GM10266 (cell line): ENCODE measurements at regions not wholly inside any gene's neighbourhood (a gene's known extent, or its start where the extent isn't known, plus 50 kb on each side); places are given as distances from the start of the nearest gene placed in this dataset.

Experiments used
- DNase-seq: peaks from one replicate; pipeline ENCODE4 v3.0.0; 2012; ENCODE audit errors: extremely low spot score
- CTCF ChIP-seq: IDR thresholded peaks from 2 replicates; pipeline ENCODE4 v1.5.1; 2012; ENCODE audit warnings: mild to moderate bottlenecking, low read depth; ENCODE audit not compliant: control insufficient read depth, insufficient read depth; ENCODE audit errors: missing control alignments

GRCh38 chr2:223404616-223405015 lies 197.5 kb downstream of the SCG2 start:
- DNase-seq = no peak
- no peak for TF ChIP-seq CTCF

DNA sequence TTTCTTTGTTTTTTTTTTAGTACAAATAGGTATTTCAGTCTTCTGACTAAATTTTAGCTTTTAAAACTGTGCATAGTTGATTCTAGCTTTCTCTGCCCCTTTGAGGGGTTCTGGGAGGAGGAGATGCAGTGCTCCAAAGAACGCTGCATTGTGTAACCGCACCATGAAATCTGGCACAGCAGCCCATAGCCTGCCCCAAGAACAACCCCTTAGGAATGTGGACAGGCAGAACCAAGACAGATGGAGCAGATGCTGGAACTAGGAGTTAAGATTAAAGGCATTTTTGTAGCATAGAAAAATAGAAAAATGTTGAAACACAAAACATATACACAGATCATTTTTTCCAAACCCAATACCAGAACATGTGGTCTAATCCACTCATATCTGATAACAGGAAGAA lies 187.5 kb downstream of the SCG2 start:
- no peak for DNase-seq
- TF ChIP-seq CTCF = no peak

GRCh38 chr2:223415071-223415470 lies 187.1 kb downstream of the SCG2 start:
- no peak for TF ChIP-seq CTCF
- DNase-seq = no peak

DNA sequence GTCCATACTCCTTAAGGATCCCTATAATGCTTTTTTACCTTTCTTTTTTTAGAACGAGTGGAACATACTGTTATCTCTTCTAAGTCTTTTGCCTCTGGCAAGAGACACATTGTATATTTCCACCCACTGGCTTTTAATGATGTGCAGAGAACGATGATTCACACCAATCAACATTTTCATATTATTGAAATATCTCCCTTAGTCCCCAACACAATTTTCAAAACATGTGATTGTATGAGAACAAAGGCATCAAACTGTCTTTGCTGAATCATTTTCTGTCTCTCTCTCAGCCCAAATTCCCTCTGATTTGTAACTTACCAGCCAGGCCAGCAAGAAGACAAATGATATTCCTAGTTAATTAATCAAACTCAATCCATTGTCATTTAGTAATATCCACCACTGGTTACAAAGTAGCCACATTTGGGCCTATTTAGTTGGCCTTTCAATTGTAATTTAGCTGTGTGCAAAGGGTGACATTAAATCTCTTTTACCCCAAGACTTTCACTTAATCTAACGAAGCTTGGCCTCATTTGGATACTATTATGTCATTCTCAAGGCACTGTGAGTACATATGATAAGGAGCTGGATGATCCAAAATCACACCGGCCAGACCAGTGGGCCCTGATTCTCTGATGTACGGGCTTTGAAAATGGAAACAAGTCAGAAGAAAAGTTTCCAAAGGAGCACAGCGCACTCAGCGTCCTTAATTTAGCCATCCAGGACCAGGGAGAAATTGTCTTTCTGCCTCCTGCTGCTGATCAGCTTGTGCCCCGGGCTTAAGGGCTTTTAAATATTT lies 185.1 kb downstream of the SCG2 start:
- TF ChIP-seq CTCF = no peak
- no peak for DNase-seq

DNA sequence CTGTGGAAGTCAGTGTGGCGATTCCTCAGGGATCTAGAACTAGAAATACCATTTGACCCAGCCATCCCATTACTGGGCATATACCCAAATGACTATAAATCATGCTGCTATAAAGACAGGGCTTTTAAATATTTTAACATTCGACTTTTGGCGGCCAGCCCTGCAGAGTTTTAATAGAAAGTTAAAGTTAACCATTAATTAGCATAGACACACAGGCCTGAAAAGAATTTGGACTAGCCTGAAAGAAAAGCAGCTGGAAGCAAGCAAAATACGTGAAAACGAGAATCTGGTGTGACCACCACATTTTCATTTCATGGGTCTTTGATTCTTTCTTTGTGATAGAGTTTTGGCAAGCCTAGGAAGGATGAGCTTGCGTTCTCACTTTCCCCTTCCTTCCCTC lies 184.0 kb downstream of the SCG2 start:
- no peak for TF ChIP-seq CTCF
- DNase-seq = no peak

DNA sequence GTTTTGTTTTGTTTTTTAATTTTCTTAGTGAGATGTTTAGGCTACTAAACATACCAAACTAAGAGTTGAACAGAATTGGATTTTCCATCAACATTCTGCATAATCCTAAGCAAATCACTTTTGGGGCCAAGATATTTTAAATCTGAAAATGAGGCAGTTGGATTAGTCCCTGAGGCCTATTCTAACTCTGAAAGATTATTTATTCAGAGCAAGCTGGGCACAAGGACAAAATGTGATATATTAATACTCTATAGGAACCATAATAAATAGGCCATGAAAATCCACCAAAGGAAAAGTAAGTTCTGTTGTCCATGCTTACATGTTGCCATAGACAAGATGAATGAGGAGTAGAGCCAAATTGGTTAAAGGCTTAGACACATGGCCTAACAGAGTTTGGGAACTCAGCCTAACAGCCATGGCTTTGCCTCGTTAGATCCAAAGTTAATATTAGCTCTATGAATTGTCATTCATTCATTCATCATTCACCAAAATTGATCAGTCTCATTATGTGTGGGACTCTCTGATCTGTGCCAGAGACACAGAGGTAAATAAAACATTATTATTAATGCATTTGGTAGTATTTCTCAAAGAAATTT lies 183.5 kb downstream of the SCG2 start:
- TF ChIP-seq CTCF = no peak
- DNase-seq = no peak

DNA sequence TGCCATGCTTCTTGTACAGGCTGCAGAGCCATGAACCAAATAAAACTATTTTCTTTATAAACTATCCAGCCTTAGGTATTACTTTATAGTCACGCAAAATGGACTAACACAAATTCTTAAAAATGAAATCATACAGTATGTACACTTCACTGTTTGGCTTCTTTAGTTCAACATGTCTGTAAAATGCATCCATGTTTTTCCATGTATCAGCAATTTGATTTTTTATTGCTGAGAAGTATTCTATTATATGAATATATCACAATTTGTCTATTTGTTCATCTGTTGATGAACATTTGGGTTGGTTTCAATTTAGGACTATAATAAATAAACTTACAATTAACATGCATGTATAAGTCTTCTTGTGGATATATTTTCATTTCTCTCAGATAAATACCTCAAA lies 182.1 kb downstream of the SCG2 start:
- TF ChIP-seq CTCF = no peak
- no peak for DNase-seq
